Left renal pelvis (tissue), 4 donors: ENCODE measurements at regions not wholly inside any gene's neighbourhood (a gene's known extent, or its start where the extent isn't known, plus 50 kb on each side); places are given as distances from the start of the nearest gene placed in this dataset.

Source experiments
- DNase-seq, 4 donors: peaks; one replicate each; pipeline ENCODE4 v3.0.0-alpha.2; 2013; ENCODE audit warnings: low read depth in 4 of 4, low spot score in 3 of 4

- no peak for DNase-seq
Measured at GRCh38 chr5:54927097-54927746, 58.2 kb downstream of the ESM1 start.

- DNase-seq, result no peak
Measured at GRCh38 chr5:54924487-54924886, 60.9 kb downstream of the ESM1 start.

- DNase-seq, result no peak
Measured at GRCh38 chr5:54917323-54917722, 68.1 kb downstream of the ESM1 start.

GRCh38 chr5:54915466-54916027 is 69.8 kb downstream of the ESM1 start:
- DNase-seq, result no peak

GRCh38 chr5:54912021-54912420 is 73.4 kb downstream of the ESM1 start:
- no peak for DNase-seq

GRCh38 chr5:54909911-54910870 is 75.2 kb downstream of the ESM1 start:
- DNase-seq, result no peak

- no peak for DNase-seq
Measured at GRCh38 chr5:54908774-54909525, 76.4 kb downstream of the ESM1 start.

GRCh38 chr5:54905942-54906537 is 79.4 kb downstream of the ESM1 start:
- DNase-seq, result peak in 1 of 4 donors; percentile 43

GRCh38 chr5:54905246-54905795 is 80.1 kb downstream of the ESM1 start:
- DNase-seq, result no peak

GRCh38 chr5:54904425-54904824 is 81.0 kb downstream of the ESM1 start:
- no peak for DNase-seq

- DNase-seq, result no peak
Measured at GRCh38 chr5:54902791-54903473, 82.5 kb downstream of the ESM1 start.

- DNase-seq, result no peak
Measured at GRCh38 chr5:54900984-54901725, 84.2 kb downstream of the ESM1 start.

GRCh38 chr5:54897001-54897400 is 88.4 kb downstream of the ESM1 start:
- no peak for DNase-seq

GRCh38 chr5:54895816-54896341 is 89.5 kb downstream of the ESM1 start:
- DNase-seq, result no peak

- no peak for DNase-seq
Measured at GRCh38 chr5:54894957-54895815, 90.2 kb downstream of the ESM1 start.

GRCh38 chr5:54889826-54890225 is 95.6 kb downstream of the ESM1 start:
- peak in 1 of 4 donors; percentile 67 for DNase-seq

- DNase-seq, result no peak
Measured at GRCh38 chr5:54887663-54888062, 97.7 kb downstream of the ESM1 start.

GRCh38 chr5:54886866-54887265 is 98.5 kb downstream of the ESM1 start:
- DNase-seq, result no peak
